ENCODE measurements at regions not wholly inside any gene's neighbourhood (a gene's known extent, or its start where the extent isn't known, plus 50 kb on each side); places are given as distances from the start of the nearest gene placed in this dataset.
"Not testable (repeated sequence)": the region's sequence is repeated elsewhere in the genome, so short reads cannot be mapped to it uniquely, and the experiment has no call there.

- H3K27me3 ChIP-seq (replicated peaks): no peaks in the 10 kb centered on the region
- no peaks in the 10 kb centered on the region for H3K4me1 ChIP-seq (replicated peaks)
- no peak for DNase-seq (ENCODE audit: low read depth in 1 of 2, low spot score in 2 of 2)
- no peaks in the 10 kb centered on the region for H3K36me3 ChIP-seq
- no peak overlapping the region for H3K27ac ChIP-seq
- no peak overlapping the region for H3K4me3 ChIP-seq
- peaks cover 3% of the 10 kb centered on the region; the same call in 1 of the 2 replicates for H3K9me3 ChIP-seq (replicated peaks)
Measured at GRCh38 chr16:60259956-60260355, 1525.8 kb upstream of the GOT2 start.

- no peaks in the 10 kb centered on the region for H3K4me1 ChIP-seq (replicated peaks)
- no peaks in the 10 kb centered on the region for H3K36me3 ChIP-seq
- H3K27me3 ChIP-seq (replicated peaks): no peaks in the 10 kb centered on the region
- H3K9me3 ChIP-seq (replicated peaks): no peaks in the 10 kb centered on the region; the same call in 1 of the 2 replicates
- no peak overlapping the region for H3K27ac ChIP-seq
- DNase-seq (ENCODE audit: low read depth in 1 of 2, low spot score in 2 of 2): no peak
- H3K4me3 ChIP-seq: no peak overlapping the region
Measured at GRCh38 chr16:60246086-60246485, 1512.0 kb upstream of the GOT2 start.

- H3K27me3 ChIP-seq (replicated peaks): no peaks in the 10 kb centered on the region
- no peaks in the 10 kb centered on the region for H3K36me3 ChIP-seq
- no peak for DNase-seq (ENCODE audit: low read depth in 1 of 2, low spot score in 2 of 2)
- H3K9me3 ChIP-seq (replicated peaks): no peaks in the 10 kb centered on the region
- H3K4me3 ChIP-seq: no peak overlapping the region
- H3K27ac ChIP-seq: no peak overlapping the region
- no peaks in the 10 kb centered on the region for H3K4me1 ChIP-seq (replicated peaks)
Measured at GRCh38 chr16:60241671-60242070, 1507.6 kb upstream of the GOT2 start.

GRCh38 chr16:60230666-60231065 is 1496.5 kb upstream of the GOT2 start:
- H3K4me3 ChIP-seq: no peak overlapping the region
- no peak overlapping the region for H3K27ac ChIP-seq
- H3K36me3 ChIP-seq: no peaks in the 10 kb centered on the region
- DNase-seq (ENCODE audit: low read depth in 1 of 2, low spot score in 2 of 2): no peak
- H3K4me1 ChIP-seq (replicated peaks): no peaks in the 10 kb centered on the region
- no peaks in the 10 kb centered on the region for H3K27me3 ChIP-seq (replicated peaks)
- H3K9me3 ChIP-seq (replicated peaks): peaks cover 3% of the 10 kb centered on the region; the same call in 1 of the 2 replicates

GRCh38 chr16:60225541-60225940 is 1491.4 kb upstream of the GOT2 start:
- DNase-seq (ENCODE audit: low read depth in 1 of 2, low spot score in 2 of 2): no peak
- no peak overlapping the region for H3K4me3 ChIP-seq
- no peaks in the 10 kb centered on the region for H3K4me1 ChIP-seq (replicated peaks)
- no peak overlapping the region for H3K27ac ChIP-seq
- peaks cover 3% of the 10 kb centered on the region; the same call in 1 of the 2 replicates for H3K9me3 ChIP-seq (replicated peaks)
- H3K27me3 ChIP-seq (replicated peaks): no peaks in the 10 kb centered on the region
- H3K36me3 ChIP-seq: no peaks in the 10 kb centered on the region

- no peak overlapping the region for H3K4me3 ChIP-seq
Measured at GRCh38 chr16:60217787-60218186, 1483.7 kb upstream of the GOT2 start.

GRCh38 chr16:60214311-60214710 is 1480.2 kb upstream of the GOT2 start:
- no peak for DNase-seq (ENCODE audit: low read depth in 1 of 2, low spot score in 2 of 2)
- no peaks in the 10 kb centered on the region for H3K27me3 ChIP-seq (replicated peaks)
- H3K4me3 ChIP-seq: no peak overlapping the region
- no peaks in the 10 kb centered on the region for H3K36me3 ChIP-seq
- peaks cover 4% of the 10 kb centered on the region; the same call in 1 of the 2 replicates for H3K9me3 ChIP-seq (replicated peaks)
- H3K27ac ChIP-seq: no peak overlapping the region
- H3K4me1 ChIP-seq (replicated peaks): no peaks in the 10 kb centered on the region

More at GRCh38 chr16:60217787-60218186, 1483.7 kb upstream of the GOT2 start:
- no peak overlapping the region for H3K27ac ChIP-seq
- H3K36me3 ChIP-seq: no peaks in the 10 kb centered on the region
- peaks cover 4% of the 10 kb centered on the region; the same call in 1 of the 2 replicates for H3K9me3 ChIP-seq (replicated peaks)
- no peak for DNase-seq (ENCODE audit: low read depth in 1 of 2, low spot score in 2 of 2)
- no peaks in the 10 kb centered on the region for H3K27me3 ChIP-seq (replicated peaks)
- H3K4me1 ChIP-seq (replicated peaks): no peaks in the 10 kb centered on the region

- H3K9me3 ChIP-seq (replicated peaks): peaks cover 2% of the 10 kb centered on the region; the same call in 1 of the 2 replicates
- no peak for DNase-seq (ENCODE audit: low read depth in 1 of 2, low spot score in 2 of 2)
- H3K27me3 ChIP-seq (replicated peaks): no peaks in the 10 kb centered on the region
- H3K4me1 ChIP-seq (replicated peaks): no peaks in the 10 kb centered on the region
- H3K27ac ChIP-seq: no peak overlapping the region
- H3K4me3 ChIP-seq: no peak overlapping the region
- H3K36me3 ChIP-seq: no peaks in the 10 kb centered on the region
Measured at GRCh38 chr16:60206516-60206915, 1472.4 kb upstream of the GOT2 start.

GRCh38 chr16:60204181-60204580 is 1470.1 kb upstream of the GOT2 start:
- DNase-seq (ENCODE audit: low read depth in 1 of 2, low spot score in 2 of 2): no peak
- no peaks in the 10 kb centered on the region for H3K4me1 ChIP-seq (replicated peaks)

GRCh38 chr16:60203525-60204124 is 1469.5 kb upstream of the GOT2 start:
- Histone ChIP-seq H3K4me3 (no peak overlapping the region), H3K27ac (no peak overlapping the region), H3K27me3 (replicated peaks) (no peaks in the 10 kb centered on the region), H3K4me1 (replicated peaks) (no peaks in the 10 kb centered on the region), H3K36me3 (no peaks in the 10 kb centered on the region), H3K9me3 (replicated peaks) (0 out of 2 replicates have a peak, but pooled peaks cover 2% of the 10 kb centered on the region)
- DNase-seq (ENCODE audit: low read depth in 1 of 2, low spot score in 2 of 2): no peak

More at GRCh38 chr16:60204181-60204580, 1470.1 kb upstream of the GOT2 start:
- Histone ChIP-seq H3K27ac (no peak overlapping the region), H3K9me3 (replicated peaks) (0 out of 2 replicates have a peak, but pooled peaks cover 2% of the 10 kb centered on the region), H3K4me3 (no peak overlapping the region), H3K27me3 (replicated peaks) (no peaks in the 10 kb centered on the region), H3K36me3 (no peaks in the 10 kb centered on the region)

GRCh38 chr16:60200729-60201128 is 1466.6 kb upstream of the GOT2 start:
- H3K27me3 ChIP-seq (replicated peaks); H3K9me3 ChIP-seq (replicated peaks); H3K4me1 ChIP-seq (replicated peaks); H3K36me3 ChIP-seq; H3K27ac ChIP-seq; H3K4me3 ChIP-seq; DNase-seq (ENCODE audit: low read depth in 1 of 2, low spot score in 2 of 2): not testable (repeated sequence)

GRCh38 chr16:60200161-60200560 is 1466.0 kb upstream of the GOT2 start:
- Histone ChIP-seq H3K27ac (no peak overlapping the region), H3K4me3 (no peak overlapping the region), H3K4me1 (replicated peaks) (no peaks in the 10 kb centered on the region), H3K36me3 (no peaks in the 10 kb centered on the region), H3K27me3 (replicated peaks) (no peaks in the 10 kb centered on the region), H3K9me3 (replicated peaks) (no peaks in the 10 kb centered on the region)
- no peak for DNase-seq (ENCODE audit: low read depth in 1 of 2, low spot score in 2 of 2)

- Histone ChIP-seq H3K27ac (no peak overlapping the region), H3K36me3 (no peaks in the 10 kb centered on the region), H3K4me3 (no peak overlapping the region), H3K4me1 (replicated peaks) (no peaks in the 10 kb centered on the region), H3K9me3 (replicated peaks) (no peaks in the 10 kb centered on the region), H3K27me3 (replicated peaks) (no peaks in the 10 kb centered on the region)
- DNase-seq (ENCODE audit: low read depth in 1 of 2, low spot score in 2 of 2): no peak
Measured at GRCh38 chr16:60199150-60199549, 1465.0 kb upstream of the GOT2 start.

GRCh38 chr16:60181536-60181935 is 1447.4 kb upstream of the GOT2 start:
- H3K27me3 ChIP-seq (replicated peaks): no peaks in the 10 kb centered on the region
- no peak for DNase-seq (ENCODE audit: low read depth in 1 of 2, low spot score in 2 of 2)
- no peaks in the 10 kb centered on the region for H3K36me3 ChIP-seq
- no peaks in the 10 kb centered on the region for H3K4me1 ChIP-seq (replicated peaks)
- H3K27ac ChIP-seq: no peak overlapping the region
- no peaks in the 10 kb centered on the region; the same call in 1 of the 2 replicates for H3K9me3 ChIP-seq (replicated peaks)
- no peak overlapping the region for H3K4me3 ChIP-seq

GRCh38 chr16:60180609-60181008 is 1446.5 kb upstream of the GOT2 start:
- H3K4me3 ChIP-seq: no peak overlapping the region
- H3K27me3 ChIP-seq (replicated peaks): no peaks in the 10 kb centered on the region
- no peak overlapping the region for H3K27ac ChIP-seq
- no peaks in the 10 kb centered on the region for H3K36me3 ChIP-seq
- no peak for DNase-seq (ENCODE audit: low read depth in 1 of 2, low spot score in 2 of 2)
- no peaks in the 10 kb centered on the region for H3K4me1 ChIP-seq (replicated peaks)
- no peaks in the 10 kb centered on the region; the same call in 1 of the 2 replicates for H3K9me3 ChIP-seq (replicated peaks)

Data from SJSA1 (cell line).